MCF 10A (cell line): ENCODE measurements at regions not wholly inside any gene's neighbourhood (a gene's known extent, or its start where the extent isn't known, plus 50 kb on each side); places are given as distances from the start of the nearest gene placed in this dataset.
A peak's percentile ranks its signal among the peaks of the same experiment; 100 is the strongest.

Source experiments
- BruUV-seq: library from RNA; stranded (reverse); fragments of 400-500 nt; replicated peaks from 2 replicates; lab custom pipeline; 2021; lab: Mats Ljungman, UMichigan
- CTCF ChIA-PET: fragments of 300-600 bp; sonication (Branson Sonifier 250); formaldehyde crosslinking; extraction: SDS; loops from one replicate; lab custom pipeline; 2021; ENCODE audit warnings: antibody characterized with exemption, inconsistent platforms; lab: Yijun Ruan, JAX
- POLR2A ChIA-PET: fragments of 300-600, 350-650 bp; sonication (Branson Sonifier 250); formaldehyde crosslinking; extraction: SDS; loops from one replicate; lab custom pipeline; 2020; ENCODE audit warnings: antibody characterized with exemption, inconsistent platforms; lab: Yijun Ruan, JAX
- DNase-seq: peaks from one replicate; pipeline ENCODE4 v3.0.0-alpha.2; 2018; ENCODE audit not compliant: unreplicated experiment
- H3K27ac Mint-ChIP-seq: one replicate; pipeline ENCODE4 v1.8.0; 2022; ENCODE audit warnings: mild to moderate bottlenecking, low read depth, mixed read lengths; ENCODE audit not compliant: unreplicated experiment
- H3K27me3 Mint-ChIP-seq: one replicate; pipeline ENCODE4 v1.8.0; 2022; ENCODE audit warnings: mixed read lengths; ENCODE audit not compliant: insufficient read depth, unreplicated experiment
- H3K36me3 Mint-ChIP-seq: one replicate; pipeline ENCODE4 v1.8.0; 2022; ENCODE audit warnings: mild to moderate bottlenecking, moderate library complexity, mixed read lengths; ENCODE audit not compliant: insufficient read depth, unreplicated experiment
- H3K4me1 Mint-ChIP-seq: one replicate; pipeline ENCODE4 v1.8.0; 2022; ENCODE audit warnings: mixed read lengths; ENCODE audit not compliant: insufficient read depth, unreplicated experiment
- H3K4me3 Mint-ChIP-seq: one replicate; pipeline ENCODE4 v1.8.0; 2022; ENCODE audit warnings: mild to moderate bottlenecking, moderate library complexity, mixed read lengths; ENCODE audit not compliant: unreplicated experiment
- H3K9me3 Mint-ChIP-seq: one replicate; pipeline ENCODE4 v1.8.0; 2022; ENCODE audit warnings: mixed read lengths; ENCODE audit not compliant: unreplicated experiment
- CTCF ChIP-seq: fragments of 200-600 bp; IDR thresholded peaks from one replicate; pipeline ENCODE4 v1.8.0; 2022; ENCODE audit warnings: antibody characterized with exemption, mild to moderate bottlenecking; ENCODE audit not compliant: unreplicated experiment
- intact Hi-C: fragments of 100-400 bp; cut with micrococcal nuclease; formaldehyde crosslinking; loops from 2 replicates; pipeline ENCODE4 v1.14.1; 2022

- no peaks in the 10 kb centered on the region for H3K36me3 Mint-ChIP-seq
- CTCF ChIA-PET = no interaction called here
- BruUV-seq = no TSS peak
- H3K9me3 Mint-ChIP-seq = peaks cover 6% of the 10 kb centered on the region
- no peaks in the 10 kb centered on the region for H3K27me3 Mint-ChIP-seq
- no peak for TF ChIP-seq CTCF
- intact Hi-C loops = no loop called here
- no peak overlapping the region for H3K27ac Mint-ChIP-seq
- no peak for DNase-seq
- H3K4me1 Mint-ChIP-seq = peaks cover 9% of the 10 kb centered on the region
- POLR2A ChIA-PET = no interaction called here
- H3K4me3 Mint-ChIP-seq = no peak overlapping the region
Measured at GRCh38 chr2:23132000-23132399, 253.0 kb upstream of the KLHL29 start.

GRCh38 chr2:23132823-23133595, 252.0 kb upstream of the KLHL29 start:
- no peak for TF ChIP-seq CTCF
- no TSS peak for BruUV-seq
- Mint-ChIP-seq H3K27ac (no peak overlapping the region), H3K36me3 (no peaks in the 10 kb centered on the region), H3K27me3 (no peaks in the 10 kb centered on the region), H3K4me3 (no peak overlapping the region), H3K4me1 (peaks cover 9% of the 10 kb centered on the region), H3K9me3 (peaks cover 6% of the 10 kb centered on the region)
- CTCF ChIA-PET = interaction anchor here (0.6 kb wide), 2 partner anchors 21 to 627 kb away, joined by 4 to 5 read pairs; no protein-coding TSS in a partner anchor
- intact Hi-C loops = no loop called here
- DNase-seq = no peak
- POLR2A ChIA-PET = no interaction called here

GRCh38 chr2:23134726-23135125, 250.3 kb upstream of the KLHL29 start:
- Mint-ChIP-seq H3K27me3 (peaks cover 12% of the 10 kb centered on the region), H3K27ac (no peak overlapping the region), H3K4me3 (no peak overlapping the region), H3K9me3 (no peaks in the 10 kb centered on the region), H3K4me1 (peaks cover 9% of the 10 kb centered on the region), H3K36me3 (no peaks in the 10 kb centered on the region)
- no peak for TF ChIP-seq CTCF
- POLR2A ChIA-PET = no interaction called here
- CTCF ChIA-PET = no interaction called here
- no peak for DNase-seq
- BruUV-seq = no TSS peak
- intact Hi-C loops = no loop called here

GRCh38 chr2:23135481-23136100, 249.4 kb upstream of the KLHL29 start:
- peaks cover 9% of the 10 kb centered on the region for H3K4me1 Mint-ChIP-seq
- intact Hi-C loops = no loop called here
- H3K4me3 Mint-ChIP-seq = no peak overlapping the region
- H3K27me3 Mint-ChIP-seq = peaks cover 19% of the 10 kb centered on the region
- ChIA-PET CTCF (interaction anchor here (0.5 to 0.9 kb wide), 6 partner anchors 10 to 850 kb away, joined by 3 to 6 read pairs (median 4); no protein-coding TSS in a partner anchor), POLR2A (no interaction called here)
- H3K36me3 Mint-ChIP-seq = no peaks in the 10 kb centered on the region
- TF ChIP-seq CTCF = no peak
- DNase-seq = peak; percentile 40
- no peak overlapping the region for H3K27ac Mint-ChIP-seq
- no peaks in the 10 kb centered on the region for H3K9me3 Mint-ChIP-seq
- BruUV-seq = no TSS peak
